HUES48 (cell line): ENCODE measurements at regions not wholly inside any gene's neighbourhood (a gene's known extent, or its start where the extent isn't known, plus 50 kb on each side); places are given as distances from the start of the nearest gene placed in this dataset.

Experiments used
- H3K27ac ChIP-seq: one replicate; pipeline ENCODE4 v1.7.0; 2013; ENCODE audit warnings: low read depth, low read length, inconsistent platforms
- H3K27me3 ChIP-seq: 2 replicates; pipeline ENCODE4 v1.6.1; 2013; ENCODE audit warnings: mild to moderate bottlenecking, low read length; ENCODE audit not compliant: control insufficient read depth, insufficient read depth
- H3K36me3 ChIP-seq: 2 replicates; pipeline ENCODE4 v1.6.1; 2013; ENCODE audit warnings: low read length; ENCODE audit not compliant: control insufficient read depth, insufficient read depth
- H3K4me1 ChIP-seq: 2 replicates; pipeline ENCODE4 v1.6.1; 2013; ENCODE audit warnings: mild to moderate bottlenecking, low read length; ENCODE audit not compliant: control insufficient read depth, insufficient read depth
- H3K4me3 ChIP-seq: 2 replicates; pipeline ENCODE4 v1.5.1; 2013; ENCODE audit warnings: mild to moderate bottlenecking, low read depth, low read length
- H3K9ac ChIP-seq: 2 replicates; pipeline ENCODE4 v1.6.1; 2013; ENCODE audit warnings: mild to moderate bottlenecking, low read depth, low read length, moderate library complexity
- H3K9me3 ChIP-seq: 2 replicates; pipeline ENCODE4 v1.6.1; 2013; ENCODE audit warnings: low read length; ENCODE audit not compliant: control insufficient read depth, insufficient read depth

GRCh38 chr22:48145738-48146137 lies 1383.3 kb downstream of the TBC1D22A start:
- Histone ChIP-seq H3K27me3 (peaks cover 9% of the 10 kb centered on the region), H3K4me3 (no peak overlapping the region), H3K9ac (no peak overlapping the region), H3K9me3 (no peaks in the 10 kb centered on the region), H3K27ac (no peak overlapping the region), H3K4me1 (peaks cover 13% of the 10 kb centered on the region), H3K36me3 (no peaks in the 10 kb centered on the region)

- Histone ChIP-seq H3K27ac (no peak overlapping the region), H3K27me3 (peaks cover 9% of the 10 kb centered on the region), H3K4me3 (no peak overlapping the region), H3K4me1 (peaks cover 13% of the 10 kb centered on the region), H3K9ac (no peak overlapping the region), H3K36me3 (no peaks in the 10 kb centered on the region), H3K9me3 (no peaks in the 10 kb centered on the region)
These were observed 1381.9 kb downstream of the TBC1D22A start for GRCh38 chr22:48144318-48144717.

DNA sequence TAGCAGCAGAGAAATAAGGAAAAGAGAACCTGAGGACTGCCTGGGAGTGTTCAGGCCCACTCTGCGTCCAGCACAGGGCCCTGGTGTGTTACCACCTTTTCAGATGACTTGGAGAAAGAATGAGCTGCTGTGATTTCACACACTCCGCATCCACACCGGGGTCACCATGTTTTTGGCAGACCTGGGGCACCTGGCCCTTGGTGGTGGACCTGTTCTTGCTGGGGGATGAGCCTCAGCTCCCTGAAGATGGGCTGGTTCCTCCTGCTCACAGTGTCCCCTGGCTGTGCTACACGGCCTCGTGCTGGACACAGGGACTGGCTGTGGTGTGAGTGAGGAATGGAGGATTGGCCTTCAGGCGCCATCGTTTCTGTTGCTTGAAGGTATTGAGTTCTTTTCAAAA lies 1381.4 kb downstream of the TBC1D22A start:
- H3K9ac ChIP-seq, result no peak overlapping the region
- H3K27ac ChIP-seq, result no peak overlapping the region
- peaks cover 9% of the 10 kb centered on the region for H3K27me3 ChIP-seq
- no peaks in the 10 kb centered on the region for H3K36me3 ChIP-seq
- H3K9me3 ChIP-seq, result no peaks in the 10 kb centered on the region
- H3K4me1 ChIP-seq, result peaks cover 13% of the 10 kb centered on the region
- no peak overlapping the region for H3K4me3 ChIP-seq

DNA sequence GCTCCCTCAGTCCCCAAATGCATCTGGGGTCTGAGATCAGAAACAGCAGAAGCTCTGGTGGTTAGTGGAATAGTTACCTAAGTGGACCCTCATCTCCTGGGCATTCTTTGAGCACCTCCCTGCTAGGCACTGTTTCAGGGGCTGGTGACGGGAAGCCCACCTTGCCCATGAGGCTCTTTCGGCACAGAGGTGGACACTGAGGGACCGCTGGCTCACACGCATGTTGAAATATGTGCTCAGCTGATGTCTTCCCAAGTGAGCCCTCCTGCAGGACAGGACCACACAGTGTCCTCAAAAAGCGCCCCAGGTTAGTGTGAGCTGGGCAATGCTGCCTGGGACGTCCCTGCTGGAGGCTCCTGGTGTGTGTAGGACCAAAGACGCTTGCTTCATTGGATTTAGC lies 1379.9 kb downstream of the TBC1D22A start:
- peaks cover 6% of the 10 kb centered on the region for H3K4me1 ChIP-seq
- H3K27ac ChIP-seq, result no peak overlapping the region
- H3K27me3 ChIP-seq, result no peaks in the 10 kb centered on the region
- no peak overlapping the region for H3K4me3 ChIP-seq
- no peak overlapping the region for H3K9ac ChIP-seq
- no peaks in the 10 kb centered on the region for H3K36me3 ChIP-seq
- no peaks in the 10 kb centered on the region for H3K9me3 ChIP-seq

- Histone ChIP-seq H3K27me3 (no peaks in the 10 kb centered on the region), H3K27ac (no peak overlapping the region), H3K4me3 (no peak overlapping the region), H3K36me3 (no peaks in the 10 kb centered on the region), H3K9ac (no peak overlapping the region), H3K9me3 (no peaks in the 10 kb centered on the region), H3K4me1 (no peaks in the 10 kb centered on the region; the same call in 1 of the 2 replicates)
These were observed 1378.9 kb downstream of the TBC1D22A start for GRCh38 chr22:48141301-48141700.

DNA sequence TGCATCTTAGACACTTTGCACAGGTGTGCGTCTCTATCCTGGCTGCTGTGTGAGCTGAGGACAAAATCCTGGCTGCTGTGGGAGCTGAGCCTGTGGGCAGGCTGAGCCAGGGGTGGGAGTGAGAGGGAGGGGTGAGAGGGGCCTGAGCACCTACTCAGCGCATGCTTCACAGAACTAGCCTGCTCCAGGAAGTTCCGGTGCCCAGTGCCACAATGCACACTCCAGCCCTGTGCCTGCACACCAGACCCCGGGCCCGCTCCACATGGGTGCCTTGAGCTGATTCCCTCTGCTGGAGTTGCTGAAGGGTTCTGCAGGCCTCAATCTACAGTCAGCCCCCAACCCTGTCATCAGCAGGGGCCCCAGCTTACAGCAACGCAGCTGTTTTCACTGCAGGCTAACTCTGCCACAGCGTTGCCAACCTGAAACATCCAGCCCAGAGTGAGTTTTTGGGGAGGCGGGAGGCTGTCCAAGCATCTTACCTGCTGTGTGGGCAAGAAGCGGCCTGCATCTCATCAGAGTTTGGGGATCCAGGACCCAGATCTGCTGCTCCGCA lies 1377.9 kb downstream of the TBC1D22A start:
- Histone ChIP-seq H3K4me1 (no peaks in the 10 kb centered on the region), H3K36me3 (no peaks in the 10 kb centered on the region), H3K4me3 (no peak overlapping the region), H3K27ac (no peak overlapping the region), H3K9ac (no peak overlapping the region), H3K9me3 (no peaks in the 10 kb centered on the region), H3K27me3 (no peaks in the 10 kb centered on the region)

DNA sequence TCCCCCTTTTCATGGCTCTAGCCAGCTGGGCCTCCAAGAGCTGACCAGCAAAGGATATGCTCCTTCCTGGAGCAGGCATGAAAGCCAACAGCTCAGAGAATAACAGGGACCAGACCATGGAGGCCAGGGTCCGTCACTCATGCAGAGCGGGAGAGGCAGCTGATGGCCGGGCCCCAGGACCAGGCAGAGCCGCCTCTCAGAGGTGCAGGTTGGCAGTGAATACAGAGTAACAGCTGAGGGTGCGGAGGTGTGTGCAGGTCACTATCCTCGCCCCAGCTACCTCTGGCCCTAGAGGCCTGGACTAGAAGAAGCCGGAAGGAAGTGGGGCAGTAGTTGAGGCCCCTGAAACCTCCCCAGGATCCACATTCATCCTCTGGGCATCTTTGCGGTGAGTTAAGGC lies 1377.3 kb downstream of the TBC1D22A start:
- H3K4me1 ChIP-seq, result no peaks in the 10 kb centered on the region
- H3K36me3 ChIP-seq, result no peaks in the 10 kb centered on the region
- H3K27ac ChIP-seq, result no peak overlapping the region
- no peaks in the 10 kb centered on the region for H3K27me3 ChIP-seq
- no peaks in the 10 kb centered on the region for H3K9me3 ChIP-seq
- no peak overlapping the region for H3K9ac ChIP-seq
- no peak overlapping the region for H3K4me3 ChIP-seq

DNA sequence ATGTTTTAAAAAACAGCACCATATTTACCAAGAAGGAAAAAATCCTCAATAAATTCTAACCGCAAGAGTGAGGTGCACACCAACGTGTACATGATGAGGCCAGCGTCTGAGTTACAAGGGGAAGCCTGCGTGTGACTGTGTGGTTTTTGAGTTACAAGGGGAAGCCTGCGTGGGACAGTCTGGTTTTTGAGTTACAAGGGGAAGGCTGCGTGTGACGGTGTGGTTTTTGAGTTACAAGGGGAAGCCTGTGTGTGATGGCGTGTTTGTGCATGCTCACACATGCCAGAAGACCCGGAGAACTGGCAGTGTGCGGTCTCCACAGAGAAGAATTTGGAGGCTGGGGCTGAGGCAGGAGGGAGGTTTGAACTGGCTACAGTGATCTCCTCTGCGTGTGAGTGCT lies 1376.4 kb downstream of the TBC1D22A start:
- peaks cover 3% of the 10 kb centered on the region for H3K9me3 ChIP-seq
- no peaks in the 10 kb centered on the region for H3K27me3 ChIP-seq
- no peak overlapping the region for H3K27ac ChIP-seq
- H3K4me1 ChIP-seq, result no peaks in the 10 kb centered on the region
- H3K36me3 ChIP-seq, result no peaks in the 10 kb centered on the region
- H3K9ac ChIP-seq, result no peak overlapping the region
- H3K4me3 ChIP-seq, result no peak overlapping the region

- Histone ChIP-seq H3K4me1 (no peaks in the 10 kb centered on the region), H3K36me3 (no peaks in the 10 kb centered on the region), H3K27ac (no peak overlapping the region), H3K9me3 (peaks cover 3% of the 10 kb centered on the region), H3K4me3 (no peak overlapping the region), H3K27me3 (no peaks in the 10 kb centered on the region), H3K9ac (no peak overlapping the region)
These were observed 1376.0 kb downstream of the TBC1D22A start for GRCh38 chr22:48138427-48138826.

DNA sequence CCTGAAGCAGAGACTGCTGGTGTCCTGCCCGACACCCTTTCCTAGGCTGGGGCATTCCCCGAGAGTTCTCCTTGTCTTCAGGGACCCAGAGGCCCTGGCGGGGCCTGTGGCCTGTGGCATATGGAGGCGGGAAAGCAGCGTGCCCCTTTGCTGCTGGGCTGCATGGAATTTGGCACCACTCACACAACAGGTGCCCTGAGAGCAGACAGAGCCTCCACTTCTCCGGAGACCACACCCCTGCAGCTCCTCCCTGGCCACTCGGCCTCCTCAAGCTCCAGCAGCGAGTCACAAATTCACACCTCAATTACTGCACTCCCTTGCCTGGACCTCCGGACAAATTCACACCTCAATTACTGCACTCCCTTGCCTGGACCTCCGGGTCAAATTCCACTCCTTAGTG lies 1375.2 kb downstream of the TBC1D22A start:
- Histone ChIP-seq H3K9ac (no peak overlapping the region), H3K9me3 (peaks cover 3% of the 10 kb centered on the region), H3K4me1 (no peaks in the 10 kb centered on the region), H3K36me3 (no peaks in the 10 kb centered on the region), H3K27ac (no peak overlapping the region), H3K27me3 (no peaks in the 10 kb centered on the region), H3K4me3 (no peak overlapping the region)

- no peaks in the 10 kb centered on the region for H3K36me3 ChIP-seq
- H3K4me1 ChIP-seq, result no peaks in the 10 kb centered on the region
- H3K9me3 ChIP-seq, result peaks cover 3% of the 10 kb centered on the region
- no peak overlapping the region for H3K27ac ChIP-seq
- H3K9ac ChIP-seq, result no peak overlapping the region
- H3K4me3 ChIP-seq, result no peak overlapping the region
- H3K27me3 ChIP-seq, result no peaks in the 10 kb centered on the region
These were observed 1373.1 kb downstream of the TBC1D22A start for GRCh38 chr22:48135592-48135991.

- no peaks in the 10 kb centered on the region for H3K9me3 ChIP-seq
- H3K4me3 ChIP-seq, result no peak overlapping the region
- no peaks in the 10 kb centered on the region for H3K4me1 ChIP-seq
- H3K36me3 ChIP-seq, result no peaks in the 10 kb centered on the region
- H3K27me3 ChIP-seq, result no peaks in the 10 kb centered on the region
- no peak overlapping the region for H3K27ac ChIP-seq
- no peak overlapping the region for H3K9ac ChIP-seq
These were observed 1363.0 kb downstream of the TBC1D22A start for GRCh38 chr22:48125416-48125815.
